Middle frontal gyrus (tissue), 1 donor: ENCODE measurements at regions not wholly inside any gene's neighbourhood (a gene's known extent, or its start where the extent isn't known, plus 50 kb on each side); places are given as distances from the start of the nearest gene placed in this dataset.

Experiments
- DNase-seq: peaks from one replicate; pipeline ENCODE4 v3.0.0-alpha.2; 2015; ENCODE audit warnings: low spot score; ENCODE audit errors: extremely low spot score

GRCh38 chr11:45473341-45473895 is 187.3 kb upstream of the SYT13 start:
- no peak for DNase-seq

GRCh38 chr11:45472716-45473317 is 186.7 kb upstream of the SYT13 start:
- DNase-seq: no peak

- DNase-seq: no peak
Observed at GRCh38 chr11:45471266-45471665, 185.1 kb upstream of the SYT13 start.

GRCh38 chr11:45470794-45471167 is 184.6 kb upstream of the SYT13 start:
- no peak for DNase-seq

GRCh38 chr11:45470151-45470793 is 184.1 kb upstream of the SYT13 start:
- no peak for DNase-seq

GRCh38 chr11:45468267-45468856 is 182.2 kb upstream of the SYT13 start:
- no peak for DNase-seq

- no peak for DNase-seq
Observed at GRCh38 chr11:45463541-45463940, 177.4 kb upstream of the SYT13 start.

- no peak for DNase-seq
Observed at GRCh38 chr11:45461514-45461913, 175.4 kb upstream of the SYT13 start.

- no peak for DNase-seq
Observed at GRCh38 chr11:45459491-45459890, 173.3 kb upstream of the SYT13 start.

- no peak for DNase-seq
Observed at GRCh38 chr11:45458269-45458668, 172.1 kb upstream of the SYT13 start.

- no peak for DNase-seq
Observed at GRCh38 chr11:45457649-45458048, 171.5 kb upstream of the SYT13 start.

GRCh38 chr11:45456686-45457085 is 170.5 kb upstream of the SYT13 start:
- no peak for DNase-seq

- DNase-seq: no peak
Observed at GRCh38 chr11:45455536-45455935, 169.4 kb upstream of the SYT13 start.

GRCh38 chr11:45454917-45455401 is 168.8 kb upstream of the SYT13 start:
- no peak for DNase-seq

- DNase-seq: no peak
Observed at GRCh38 chr11:45453721-45454120, 167.6 kb upstream of the SYT13 start.

- DNase-seq: no peak
Observed at GRCh38 chr11:45451766-45452440, 165.8 kb upstream of the SYT13 start.

GRCh38 chr11:45450189-45450588 is 164.0 kb upstream of the SYT13 start:
- DNase-seq: no peak

- peak; percentile 53 for DNase-seq
Observed at GRCh38 chr11:45449036-45449601, 163.0 kb upstream of the SYT13 start.

GRCh38 chr11:45448561-45448960 is 162.4 kb upstream of the SYT13 start:
- DNase-seq: no peak

- no peak for DNase-seq
Observed at GRCh38 chr11:45446998-45447397, 160.9 kb upstream of the SYT13 start.

GRCh38 chr11:45446434-45446833 is 160.3 kb upstream of the SYT13 start:
- no peak for DNase-seq

- no peak for DNase-seq
Observed at GRCh38 chr11:45444796-45445195, 158.7 kb upstream of the SYT13 start.
